Uterus (tissue), 3 donors: ENCODE measurements at regions not wholly inside any gene's neighbourhood (a gene's known extent, or its start where the extent isn't known, plus 50 kb on each side); places are given as distances from the start of the nearest gene placed in this dataset.

Experiments
- DNase-seq, 2 donors: peaks; one replicate each; pipeline ENCODE4 v3.0.0-alpha.2; 2019 to 2020
- H3K27ac ChIP-seq, 2 donors: fragments of 200-600 bp; sonication (generic); 1 replicate in 1 of 2; 2 replicates in 1 of 2; pipeline ENCODE4 v1.5.1; 2016 to 2018
- H3K27me3 ChIP-seq, 2 donors: fragments of 200-600 bp; sonication (generic); one replicate each; pipeline ENCODE4 v1.5.1; 2018 to 2019; ENCODE audit warnings: control low read depth in 1 of 2
- H3K36me3 ChIP-seq, 2 donors: fragments of 200-600 bp; sonication (generic); one replicate each; pipeline ENCODE4 v1.5.1; 2019; ENCODE audit warnings: control low read depth in 1 of 2
- H3K4me1 ChIP-seq, 2 donors: fragments of 200-600 bp; sonication (generic); one replicate each; pipeline ENCODE4 v1.5.1; 2018 to 2019; ENCODE audit warnings: control low read depth in 1 of 2
- H3K4me3 ChIP-seq, 2 donors: fragments of 200-600 bp; sonication (generic); 1 replicate in 1 of 2; 2 replicates in 1 of 2; pipeline ENCODE4 v1.5.1; 2018 to 2019; ENCODE audit warnings: mild to moderate bottlenecking in 1 of 2
- H3K9me3 ChIP-seq, 2 donors: fragments of 200-600 bp; sonication (generic); one replicate each; pipeline ENCODE4 v1.5.1; 2019; ENCODE audit warnings: control low read depth in 1 of 2
- POLR2A ChIP-seq, 2 donors: fragments of 450-650 bp; IDR thresholded peaks; one replicate each; pipeline ENCODE4 v1.6.1; 2016; ENCODE audit warnings: antibody characterized with exemption in 2 of 2, mild to moderate bottlenecking in 1 of 2, moderate library complexity in 1 of 2
- intact Hi-C: fragments of 100-400 bp; cut with DNase I; formaldehyde crosslinking; loops from one replicate; pipeline ENCODE4 v1.15.1; 2023; ENCODE audit warnings: low total_unique reads
- TF ChIP-seq, protein P1 (sequence below), 4 experiments: fragments of 200-600 bp in 2 of 4; fragments of 450-650 bp in 2 of 4; sonication (generic) in 2 of 4; IDR thresholded peaks; one replicate each; pipeline ENCODE4 v1.5.1; 2016 to 2019; ENCODE audit warnings: antibody characterized with exemption in 4 of 4, mild to moderate bottlenecking in 2 of 4, moderate library complexity in 1 of 4
- donor health status: DM: yes; HTN: yes; CAD: no.

DNA sequence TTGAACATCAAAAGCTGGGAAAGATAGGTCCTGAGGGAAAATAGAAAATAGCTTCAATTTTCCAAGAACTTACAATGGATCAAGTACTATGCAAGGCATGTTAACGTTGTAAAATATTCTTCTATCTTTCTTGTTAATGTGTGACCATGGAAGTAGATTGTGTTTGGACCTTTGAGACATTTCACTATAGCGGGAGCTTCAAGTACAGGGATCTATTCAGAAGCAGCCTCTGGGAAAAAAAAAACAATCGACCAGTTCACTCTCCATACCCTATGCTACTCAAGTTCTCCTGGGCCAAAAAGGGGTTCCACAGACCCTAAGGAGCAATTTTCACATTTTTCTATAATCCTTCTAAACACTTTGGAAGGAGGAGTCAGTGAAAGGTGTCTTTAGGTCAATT lies 54.1 kb upstream of the ATP10B start:
- Histone ChIP-seq H3K4me1 (no peaks in the 10 kb centered on the region), H3K9me3 (no peaks in the 10 kb centered on the region), H3K27ac (no peak overlapping the region), H3K4me3 (no peak overlapping the region), H3K27me3 (no peaks in the 10 kb centered on the region), H3K36me3 (no peaks in the 10 kb centered on the region)
- TF ChIP-seq POLR2A (IDR thresholded peaks at IDR 0.05), result no peak
- TF ChIP-seq, protein P1, sequence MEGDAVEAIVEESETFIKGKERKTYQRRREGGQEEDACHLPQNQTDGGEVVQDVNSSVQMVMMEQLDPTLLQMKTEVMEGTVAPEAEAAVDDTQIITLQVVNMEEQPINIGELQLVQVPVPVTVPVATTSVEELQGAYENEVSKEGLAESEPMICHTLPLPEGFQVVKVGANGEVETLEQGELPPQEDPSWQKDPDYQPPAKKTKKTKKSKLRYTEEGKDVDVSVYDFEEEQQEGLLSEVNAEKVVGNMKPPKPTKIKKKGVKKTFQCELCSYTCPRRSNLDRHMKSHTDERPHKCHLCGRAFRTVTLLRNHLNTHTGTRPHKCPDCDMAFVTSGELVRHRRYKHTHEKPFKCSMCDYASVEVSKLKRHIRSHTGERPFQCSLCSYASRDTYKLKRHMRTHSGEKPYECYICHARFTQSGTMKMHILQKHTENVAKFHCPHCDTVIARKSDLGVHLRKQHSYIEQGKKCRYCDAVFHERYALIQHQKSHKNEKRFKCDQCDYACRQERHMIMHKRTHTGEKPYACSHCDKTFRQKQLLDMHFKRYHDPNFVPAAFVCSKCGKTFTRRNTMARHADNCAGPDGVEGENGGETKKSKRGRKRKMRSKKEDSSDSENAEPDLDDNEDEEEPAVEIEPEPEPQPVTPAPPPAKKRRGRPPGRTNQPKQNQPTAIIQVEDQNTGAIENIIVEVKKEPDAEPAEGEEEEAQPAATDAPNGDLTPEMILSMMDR (IDR thresholded peaks at IDR 0.05), result no peak
- DNase-seq, result no peak
- intact Hi-C loops, result no loop called here

DNA sequence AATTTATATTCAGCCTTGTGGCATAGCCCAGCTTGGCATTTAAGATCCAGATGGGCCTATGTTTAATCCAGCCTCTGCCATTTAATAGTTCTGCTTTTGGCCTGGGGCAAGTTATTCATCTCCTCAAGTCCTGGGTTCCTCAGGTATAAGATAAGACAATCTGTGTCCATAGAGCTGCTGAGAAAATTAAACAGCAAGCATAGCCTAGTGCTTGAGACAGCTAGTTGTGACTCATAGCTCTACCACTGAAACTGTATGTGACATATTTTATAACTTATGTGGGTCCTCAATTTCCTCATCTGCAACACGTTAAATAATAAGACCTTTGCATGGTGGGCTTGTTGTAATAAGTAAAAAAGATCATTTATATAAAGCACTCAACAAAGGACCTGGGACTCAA lies 53.3 kb upstream of the ATP10B start:
- Histone ChIP-seq H3K27ac (no peak overlapping the region), H3K4me1 (no peaks in the 10 kb centered on the region), H3K9me3 (no peaks in the 10 kb centered on the region), H3K36me3 (no peaks in the 10 kb centered on the region), H3K27me3 (no peaks in the 10 kb centered on the region), H3K4me3 (no peak overlapping the region)
- intact Hi-C loops, result no loop called here
- DNase-seq, result no peak
- TF ChIP-seq, protein P1 (IDR thresholded peaks at IDR 0.05), result no peak
- TF ChIP-seq POLR2A (IDR thresholded peaks at IDR 0.05), result no peak

DNA sequence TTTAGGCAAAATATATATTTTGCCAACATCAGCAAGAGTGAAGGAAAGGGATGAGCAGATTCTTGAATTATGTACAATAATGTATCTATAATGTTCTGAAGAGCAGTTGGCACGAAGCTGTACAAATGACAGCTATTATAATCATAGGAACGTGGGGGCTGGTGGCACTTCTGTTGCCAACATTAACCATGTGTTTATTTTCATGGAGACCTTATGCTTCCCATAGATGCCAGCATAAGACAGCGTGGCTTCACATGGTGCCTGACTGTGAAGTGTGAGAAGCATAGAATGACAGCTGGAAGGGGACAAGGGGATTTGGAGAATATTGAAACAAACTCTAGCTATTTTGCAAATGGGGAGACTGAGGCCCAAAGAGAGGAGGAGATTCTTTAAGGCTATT lies 52.6 kb upstream of the ATP10B start:
- intact Hi-C loops, result no loop called here

DNA sequence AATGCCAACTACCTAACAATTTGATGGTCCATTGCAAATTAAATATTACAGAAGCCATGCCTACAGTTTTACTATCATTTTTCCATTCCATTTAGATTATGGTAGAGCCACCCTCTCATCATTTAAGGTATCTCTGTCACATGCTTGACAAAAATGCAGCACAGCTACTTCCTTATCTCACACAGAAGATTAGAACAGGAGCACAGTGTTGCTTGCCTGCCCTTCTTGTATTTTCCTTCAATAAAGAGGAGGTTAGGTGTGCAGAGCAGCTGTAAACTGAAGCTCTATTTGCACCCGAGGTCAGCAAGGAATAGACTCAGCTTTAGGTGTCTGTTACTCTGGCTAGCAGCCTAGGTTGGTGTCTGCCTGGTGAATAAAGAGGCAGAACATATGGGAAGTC lies 51.5 kb upstream of the ATP10B start:
- H3K36me3 ChIP-seq, result no peaks in the 10 kb centered on the region
- no peak overlapping the region for H3K27ac ChIP-seq
- no peaks in the 10 kb centered on the region for H3K9me3 ChIP-seq
- DNase-seq, result no peak
- H3K4me1 ChIP-seq, result no peaks in the 10 kb centered on the region
- intact Hi-C loops, result no loop called here
- H3K4me3 ChIP-seq, result no peak overlapping the region
- TF ChIP-seq, protein P1 (IDR thresholded peaks at IDR 0.05), result no peak
- no peak for TF ChIP-seq POLR2A (IDR thresholded peaks at IDR 0.05)
- no peaks in the 10 kb centered on the region for H3K27me3 ChIP-seq

More for the DNA sequence above, 52.6 kb upstream of the ATP10B start:
- Histone ChIP-seq H3K27ac (no peak overlapping the region), H3K4me3 (no peak overlapping the region), H3K27me3 (no peaks in the 10 kb centered on the region), H3K9me3 (no peaks in the 10 kb centered on the region), H3K36me3 (no peaks in the 10 kb centered on the region), H3K4me1 (no peaks in the 10 kb centered on the region)
- no peak for TF ChIP-seq POLR2A (IDR thresholded peaks at IDR 0.05)
- TF ChIP-seq, protein P1 (IDR thresholded peaks at IDR 0.05), result no peak
- DNase-seq, result no peak

DNA sequence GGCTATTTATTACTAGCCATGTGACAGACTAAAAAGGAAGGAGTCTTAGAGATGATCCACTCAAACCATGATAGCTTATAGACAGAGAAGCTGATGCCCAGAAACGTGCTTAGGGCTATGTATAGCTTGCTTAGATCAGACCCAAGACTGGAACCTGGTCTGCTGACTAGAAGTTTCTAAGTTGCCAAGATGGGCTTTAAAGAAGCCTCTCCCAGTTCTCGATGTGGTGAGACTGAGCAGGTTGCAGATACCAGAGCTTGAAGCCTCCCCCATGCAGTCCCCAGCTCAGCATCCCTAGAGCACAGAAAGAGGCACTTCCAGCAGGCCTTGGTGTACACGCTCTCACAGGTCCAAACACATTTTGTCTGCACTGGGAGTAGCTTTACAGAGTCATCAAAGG lies 51.1 kb upstream of the ATP10B start:
- Histone ChIP-seq H3K9me3 (no peaks in the 10 kb centered on the region), H3K27ac (no peak overlapping the region), H3K36me3 (no peaks in the 10 kb centered on the region), H3K4me1 (no peaks in the 10 kb centered on the region), H3K4me3 (no peak overlapping the region), H3K27me3 (no peaks in the 10 kb centered on the region)
- TF ChIP-seq, protein P1 (IDR thresholded peaks at IDR 0.05), result no peak
- TF ChIP-seq POLR2A (IDR thresholded peaks at IDR 0.05), result no peak
- intact Hi-C loops, result no loop called here
- no peak for DNase-seq
